Colonic mucosa (tissue), 4 donors: ENCODE measurements at regions not wholly inside any gene's neighbourhood (a gene's known extent, or its start where the extent isn't known, plus 50 kb on each side); places are given as distances from the start of the nearest gene placed in this dataset.
A peak's percentile ranks its signal among the peaks of the same experiment; 100 is the strongest.

ENCODE experiments used
- DNase-seq: peaks from one replicate; pipeline ENCODE4 v3.0.0-alpha.2; 2020
- H3K27ac ChIP-seq: fragments of 200-600 bp; one replicate; pipeline ENCODE4 v1.8.0; 2021
- H3K27me3 ChIP-seq: fragments of 200-600 bp; one replicate; pipeline ENCODE4 v1.8.0; 2021
- H3K36me3 ChIP-seq: fragments of 200-600 bp; one replicate; pipeline ENCODE4 v1.8.0; 2021
- H3K4me1 ChIP-seq: fragments of 200-600 bp; one replicate; pipeline ENCODE4 v1.8.0; 2021; ENCODE audit warnings: mild to moderate bottlenecking
- H3K4me3 ChIP-seq: fragments of 200-600 bp; one replicate; pipeline ENCODE4 v1.8.0; 2021
- H3K9ac ChIP-seq, 2 donors: one replicate each; pipeline ENCODE4 v1.7.0; 2013; ENCODE audit warnings: control low read depth in 2 of 2, low read depth in 2 of 2, low read length in 2 of 2
- H3K9me3 ChIP-seq: fragments of 200-600 bp; one replicate; pipeline ENCODE4 v1.8.0; 2021
- intact Hi-C: fragments of 100-400 bp; cut with DNase I; formaldehyde crosslinking; loops from one replicate; pipeline ENCODE4 v1.14.1; 2022
- TF ChIP-seq, protein P1 (sequence below): fragments of 200-600 bp; IDR thresholded peaks from one replicate; pipeline ENCODE4 v1.8.0; 2022; ENCODE audit warnings: antibody characterized with exemption, mild to moderate bottlenecking
- donor health status: healthy.
- donor health status: DM: no; HTN: no; CAD: no.
- donor health status: DM: no; HTN: no; CAD: no.

DNA sequence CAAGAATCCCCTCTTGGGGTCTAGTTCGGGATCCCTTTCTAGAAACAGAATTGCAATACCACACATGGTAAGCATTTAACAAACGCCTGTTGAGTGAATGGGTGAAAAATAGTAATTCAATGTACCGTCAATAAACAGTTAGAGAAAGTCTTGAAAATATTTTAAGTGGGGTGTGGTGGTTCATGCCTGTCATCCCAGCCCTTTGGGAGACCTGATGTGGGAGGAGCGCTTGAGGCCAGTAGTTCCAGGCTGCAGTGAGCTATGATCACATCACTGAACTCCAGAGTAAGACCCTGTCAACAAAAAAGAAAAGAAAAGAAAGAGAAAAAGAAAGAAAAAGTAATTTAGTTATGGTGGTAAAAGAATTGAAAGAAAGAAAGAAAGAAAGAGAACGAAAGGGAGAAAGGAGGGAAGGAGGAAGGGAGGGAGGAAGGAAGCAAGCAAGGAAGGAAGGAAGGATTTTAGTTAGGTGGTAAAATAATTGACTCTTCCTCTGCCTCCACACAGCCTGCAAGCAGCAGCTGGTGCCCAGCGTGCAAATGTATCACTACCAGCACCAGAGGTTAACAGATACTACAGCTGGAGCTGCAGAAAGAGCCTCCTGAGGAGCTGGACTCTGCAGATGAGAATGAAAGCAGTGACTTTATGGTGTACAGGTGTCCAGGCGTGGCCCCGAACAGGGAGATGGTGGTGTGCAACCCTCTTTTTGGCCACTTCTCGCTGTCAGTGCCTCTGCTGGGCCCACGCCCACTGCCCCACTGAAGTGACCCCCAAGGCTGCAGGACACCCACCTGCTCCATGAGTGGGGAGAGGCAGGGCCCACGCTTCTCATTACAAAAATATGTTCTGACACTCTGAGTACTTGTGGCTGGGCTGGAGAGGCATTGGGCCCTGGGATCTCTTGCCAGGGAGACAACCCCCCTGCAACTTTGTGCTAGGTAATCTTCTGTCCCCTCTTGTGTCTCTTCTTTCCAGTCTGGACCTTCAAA is 135.4 kb downstream of the BAMBI start:
- Histone ChIP-seq H3K9me3 (no peaks in the 10 kb centered on the region), H3K36me3 (no peaks in the 10 kb centered on the region), H3K27ac (no peak overlapping the region), H3K27me3 (no peaks in the 10 kb centered on the region), H3K4me1 (no peaks in the 10 kb centered on the region), H3K4me3 (no peak overlapping the region), H3K9ac (no peak overlapping the region)
- intact Hi-C loops = no loop called here
- TF ChIP-seq, protein P1, sequence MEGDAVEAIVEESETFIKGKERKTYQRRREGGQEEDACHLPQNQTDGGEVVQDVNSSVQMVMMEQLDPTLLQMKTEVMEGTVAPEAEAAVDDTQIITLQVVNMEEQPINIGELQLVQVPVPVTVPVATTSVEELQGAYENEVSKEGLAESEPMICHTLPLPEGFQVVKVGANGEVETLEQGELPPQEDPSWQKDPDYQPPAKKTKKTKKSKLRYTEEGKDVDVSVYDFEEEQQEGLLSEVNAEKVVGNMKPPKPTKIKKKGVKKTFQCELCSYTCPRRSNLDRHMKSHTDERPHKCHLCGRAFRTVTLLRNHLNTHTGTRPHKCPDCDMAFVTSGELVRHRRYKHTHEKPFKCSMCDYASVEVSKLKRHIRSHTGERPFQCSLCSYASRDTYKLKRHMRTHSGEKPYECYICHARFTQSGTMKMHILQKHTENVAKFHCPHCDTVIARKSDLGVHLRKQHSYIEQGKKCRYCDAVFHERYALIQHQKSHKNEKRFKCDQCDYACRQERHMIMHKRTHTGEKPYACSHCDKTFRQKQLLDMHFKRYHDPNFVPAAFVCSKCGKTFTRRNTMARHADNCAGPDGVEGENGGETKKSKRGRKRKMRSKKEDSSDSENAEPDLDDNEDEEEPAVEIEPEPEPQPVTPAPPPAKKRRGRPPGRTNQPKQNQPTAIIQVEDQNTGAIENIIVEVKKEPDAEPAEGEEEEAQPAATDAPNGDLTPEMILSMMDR = no peak
- peak; percentile 8 for DNase-seq

DNA sequence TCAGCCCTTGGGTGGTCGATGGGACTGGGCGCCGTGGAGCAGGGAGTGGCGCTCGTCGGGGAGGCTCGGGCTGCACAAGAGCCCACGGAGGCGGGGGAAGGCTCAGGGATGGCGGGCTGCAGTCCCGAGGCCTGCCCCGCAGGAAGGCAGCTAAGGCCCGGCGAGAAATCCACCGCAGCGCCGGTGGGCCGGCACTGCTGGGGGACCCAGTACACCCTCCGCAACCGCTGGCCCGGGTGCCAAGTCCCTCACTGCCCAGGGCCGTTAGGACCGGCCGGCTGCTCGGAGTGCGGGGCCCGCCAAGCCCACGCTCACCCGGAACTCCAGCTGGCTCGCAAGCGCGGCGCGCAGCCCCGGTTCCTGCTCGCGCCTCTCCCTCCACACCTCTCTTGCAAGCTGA is 138.4 kb downstream of the BAMBI start:
- Histone ChIP-seq H3K27me3 (no peaks in the 10 kb centered on the region), H3K27ac (no peak overlapping the region), H3K4me3 (no peak overlapping the region), H3K9me3 (no peaks in the 10 kb centered on the region), H3K4me1 (no peaks in the 10 kb centered on the region), H3K9ac (no peak overlapping the region), H3K36me3 (no peaks in the 10 kb centered on the region)
- TF ChIP-seq, protein P1 = no peak
- intact Hi-C loops = no loop called here
- peak; percentile 7 for DNase-seq

DNA sequence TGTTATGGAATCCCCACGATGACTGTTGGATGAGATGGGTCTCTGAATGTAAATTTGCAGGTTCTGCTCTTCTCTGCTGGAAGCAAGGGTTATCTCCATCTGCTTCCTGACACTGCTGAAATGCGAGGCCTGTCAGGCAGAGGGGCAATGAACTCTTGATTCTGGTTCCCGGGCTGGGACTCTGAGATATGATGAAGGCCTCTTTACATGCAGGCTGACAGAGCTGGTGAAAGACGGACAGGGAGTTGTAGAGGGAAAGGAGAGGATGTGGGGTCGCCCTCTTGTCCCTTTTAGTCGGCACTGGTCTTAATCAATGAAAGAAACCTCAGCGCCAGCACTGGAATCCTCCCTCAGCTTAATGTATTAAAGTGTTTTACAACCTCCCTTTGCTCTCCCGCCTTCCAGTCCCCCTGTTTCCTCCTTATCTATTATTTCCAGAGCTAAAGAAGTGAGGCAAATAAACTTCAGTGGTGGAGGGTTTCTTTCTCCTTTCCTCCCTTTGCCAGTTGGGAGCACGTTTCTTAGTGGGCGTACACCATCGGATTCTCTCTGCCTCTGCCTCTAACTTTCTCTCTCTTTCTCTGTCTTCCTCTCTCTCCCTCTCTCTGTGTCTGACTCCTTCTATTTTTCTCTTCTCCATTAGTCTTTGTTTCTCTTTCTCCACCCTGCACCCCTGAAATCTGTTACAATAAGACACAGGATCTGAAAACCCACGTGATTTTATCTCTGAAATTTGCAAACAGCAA is 145.6 kb downstream of the BAMBI start:
- Histone ChIP-seq H3K27me3 (no peaks in the 10 kb centered on the region), H3K4me1 (no peaks in the 10 kb centered on the region), H3K36me3 (no peaks in the 10 kb centered on the region), H3K4me3 (no peak overlapping the region), H3K9ac (no peak overlapping the region), H3K27ac (no peak overlapping the region), H3K9me3 (no peaks in the 10 kb centered on the region)
- peak; percentile 9 for DNase-seq
- intact Hi-C loops = no loop called here
- TF ChIP-seq, protein P1 = no peak

DNA sequence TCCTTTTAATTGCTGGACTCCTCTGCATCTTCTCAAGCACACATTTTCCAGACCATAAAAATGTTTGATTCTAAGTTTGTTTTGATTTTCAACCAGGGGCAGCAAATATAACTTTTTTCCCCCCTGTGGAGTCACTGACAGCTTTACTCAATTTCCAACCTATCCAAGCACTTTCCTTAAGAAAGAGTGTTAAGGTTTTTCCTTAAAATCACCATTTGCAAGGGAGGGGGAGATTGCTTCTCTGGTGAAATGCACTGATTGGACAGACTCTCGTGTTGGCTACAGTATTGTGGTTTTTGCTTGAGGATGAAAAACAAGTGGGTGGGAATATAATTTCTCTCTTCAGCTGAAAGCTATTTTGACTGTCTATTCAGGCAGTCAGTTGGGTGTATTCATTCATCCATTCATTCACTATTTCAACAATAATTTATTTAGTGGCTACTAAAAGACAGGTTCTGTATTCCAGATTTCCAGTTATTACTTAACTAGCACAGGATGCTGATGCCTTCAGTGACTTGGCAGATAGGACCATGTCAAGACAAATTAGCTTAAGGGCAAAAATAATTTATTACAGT is 146.3 kb downstream of the BAMBI start:
- TF ChIP-seq, protein P1 = no peak

DNA sequence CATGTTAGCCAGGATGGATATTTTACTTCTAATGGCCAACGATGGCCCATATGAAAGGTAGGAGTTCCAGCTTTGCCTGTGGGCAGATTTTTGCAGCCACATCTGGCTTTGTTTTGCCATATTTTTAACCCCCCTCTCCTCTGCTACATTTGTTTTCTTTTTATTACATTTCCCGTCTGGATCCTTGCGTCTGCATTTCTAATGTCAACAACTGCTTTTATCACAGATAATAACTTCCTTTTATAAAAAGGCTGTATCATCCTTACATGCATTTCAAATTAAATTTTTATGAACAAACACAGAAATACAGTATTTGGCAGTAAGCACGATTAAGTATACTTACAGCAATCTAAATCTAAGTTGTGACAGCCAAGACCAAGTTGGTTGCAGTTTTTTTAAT is 156.0 kb downstream of the BAMBI start:
- Histone ChIP-seq H3K9me3 (no peaks in the 10 kb centered on the region), H3K4me1 (no peaks in the 10 kb centered on the region), H3K36me3 (no peaks in the 10 kb centered on the region), H3K27ac (no peak overlapping the region), H3K4me3 (no peak overlapping the region), H3K9ac (no peak overlapping the region), H3K27me3 (no peaks in the 10 kb centered on the region)
- no peak for DNase-seq
- intact Hi-C loops = no loop called here
- TF ChIP-seq, protein P1 = no peak

More for the DNA sequence above, 146.3 kb downstream of the BAMBI start:
- Histone ChIP-seq H3K4me1 (no peaks in the 10 kb centered on the region), H3K9me3 (no peaks in the 10 kb centered on the region), H3K27me3 (no peaks in the 10 kb centered on the region), H3K36me3 (no peaks in the 10 kb centered on the region), H3K4me3 (no peak overlapping the region), H3K27ac (no peak overlapping the region), H3K9ac (no peak overlapping the region)
- intact Hi-C loops = no loop called here
- DNase-seq = no peak
